Heart right ventricle (tissue), 16 donors: ENCODE measurements at regions not wholly inside any gene's neighbourhood (a gene's known extent, or its start where the extent isn't known, plus 50 kb on each side); places are given as distances from the start of the nearest gene placed in this dataset.
"Not testable (repeated sequence)": the region's sequence is repeated elsewhere in the genome, so short reads cannot be mapped to it uniquely, and the experiment has no call there.

ENCODE experiments used
- ATAC-seq, 8 donors: fragments of 200-7000 bp; cut with Tn5 transposase; one replicate each; pipeline ENCODE4 v1.9.1; 2020; ENCODE audit warnings: mild to moderate bottlenecking in 8 of 8, moderate library complexity in 8 of 8, moderate number of reproducible peaks in 1 of 8
- DNase-seq, 2 donors: peaks; one replicate each; pipeline ENCODE4 v3.0.0-alpha.2; 2020
- H3K27ac ChIP-seq, 10 donors: fragments of 200-600 bp; sonication (generic) in 2 of 10; one replicate each; pipeline versions ENCODE4 v1.5.0 to v1.8.0; 2020 to 2022; ENCODE audit warnings: mild to moderate bottlenecking in 3 of 10
- H3K27me3 ChIP-seq, 7 donors: fragments of 200-600 bp; one replicate each; pipeline ENCODE4 v1.8.0; 2021 to 2022; ENCODE audit warnings: mild to moderate bottlenecking in 2 of 7
- H3K36me3 ChIP-seq, 9 donors: fragments of 200-600 bp; sonication (generic) in 1 of 9; one replicate each; pipeline versions ENCODE4 v1.5.0 to v1.8.0; 2020 to 2022; ENCODE audit warnings: mild to moderate bottlenecking in 2 of 9
- H3K4me1 ChIP-seq, 9 donors: fragments of 200-600 bp; sonication (generic) in 1 of 9; one replicate each; pipeline versions ENCODE4 v1.5.0 to v1.8.0; 2020 to 2022; ENCODE audit warnings: mild to moderate bottlenecking in 4 of 9
- H3K4me3 ChIP-seq, 10 donors: fragments of 200-600 bp; sonication (generic) in 2 of 10; one replicate each; pipeline versions ENCODE4 v1.5.0 to v1.8.0; 2020 to 2022; ENCODE audit warnings: mild to moderate bottlenecking in 7 of 10, moderate library complexity in 2 of 10
- H3K9me3 ChIP-seq, 11 donors: fragments of 200-600 bp in 10 of 11; sonication (generic) in 2 of 11; one replicate each; pipeline versions ENCODE4 v1.5.0 to v1.8.0; 2013 to 2022; ENCODE audit warnings: mild to moderate bottlenecking in 2 of 11, control low read depth in 1 of 11, moderate library complexity in 1 of 11
- CTCF ChIP-seq, 9 donors: fragments of 200-600 bp; sonication (generic) in 2 of 9; IDR thresholded peaks; one replicate each; pipeline versions ENCODE4 v1.5.0 to v1.8.0; 2021 to 2022; ENCODE audit warnings: antibody characterized with exemption in 9 of 9, mild to moderate bottlenecking in 5 of 9, moderate library complexity in 1 of 9
- WGBS, 2 donors: extraction: QIAGEN DNeasy Blood & Tissue Kit; methylation state at CpG; one replicate each; pipeline ENCODE4 v1.1.7; 2013; ENCODE audit warnings: inconsistent platforms in 1 of 2; 5-methylcytosine and 5-hydroxymethylcytosine counted together
- intact Hi-C, 10 donors: fragments of 100-400 bp; cut with DNase I; formaldehyde crosslinking; loops; one replicate each; pipeline versions ENCODE4 v1.11.1 to v1.14.2; 2022
- donor health status: Arrhythmogenic right ventricular cardiomyopathy.
- donor health status: ischemic (EF 13 %, LVEDD 7.1; RV severe dilation, severe dysfunction).
- donor health status: healthy with polysubstance abuse.
- donor health status: DM: no; HTN: yes; CAD: no.
- donor health status: DM: no; HTN: no; CAD: no.
- donor health status: ischemic (EF 25% LVEDD 6.9; RV normal size, moderate dysfunction).
- donor health status: ischemic (EF 25% LVEDD 5.7; RV mildly dilated, moderate dysfunction).
- donor health status: healthy.
- donor health status: DM: yes; HTN: yes; CAD: no.
- donor health status: Ischemic cardiomyopathy.
- donor health status: ischemic (EF 35%, LVEDD 5.7; RV mildly dilated, moderate dysfunction).
- donor health status: nonischemic (EF 11% LVEDD 7.7; RV severe dilation, severe dysfunction).
- donor health status: DM: yes; HTN: yes; CAD: no.
- donor health status: PGD.
- donor health status: ischemic (EF 29% LVEDD 5.4; RV normal size, mild dysfunction).
- donor health status: nonischemic (EF 23%, LVEDD 6.1; RV moderate dilation, normal function).

DNA sequence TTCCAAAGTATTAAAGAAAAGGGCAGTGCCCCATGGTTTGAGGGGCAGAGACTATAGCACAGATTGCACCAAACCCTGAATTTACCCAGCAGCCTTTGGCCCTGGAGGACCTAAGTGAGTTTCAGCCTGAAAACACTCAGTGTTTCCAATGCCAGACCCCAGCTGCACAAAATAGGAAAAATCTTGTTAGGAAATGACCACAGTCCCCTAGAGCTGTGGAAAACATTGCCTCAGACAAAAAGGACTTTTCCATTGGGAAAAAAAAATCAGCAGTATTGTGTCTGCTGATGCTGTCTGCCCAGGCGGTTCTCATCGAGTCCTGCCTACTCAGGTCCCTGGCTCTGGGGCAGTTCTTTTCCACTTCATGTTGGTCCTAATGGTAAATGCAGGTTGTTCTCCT is 121.7 kb upstream of the DLG1 start:
- DNase-seq (peak in 1 of 2 donors; percentile 37), ATAC-seq (peak; percentile 54 to 79 (median 68))
- Histone ChIP-seq H3K27ac (peak overlapping the region in 7 of 10 donors; percentile 16 to 77 (median 58)), H3K4me3 (no peak overlapping the region), H3K27me3 (no peaks in the 10 kb centered on the region), H3K9me3 (no peaks in the 10 kb centered on the region), H3K4me1 (peaks cover 0 to 28% (median 3%) of the 10 kb centered on the region in 9 donors), H3K36me3 (no peaks in the 10 kb centered on the region)
- no peak for TF ChIP-seq CTCF (IDR thresholded peaks at IDR 0.05)
- intact Hi-C loops: no loop called here
- WGBS, 2 donors: 61 to 73% methylated on average over 2 of the region's 2 CpGs

DNA sequence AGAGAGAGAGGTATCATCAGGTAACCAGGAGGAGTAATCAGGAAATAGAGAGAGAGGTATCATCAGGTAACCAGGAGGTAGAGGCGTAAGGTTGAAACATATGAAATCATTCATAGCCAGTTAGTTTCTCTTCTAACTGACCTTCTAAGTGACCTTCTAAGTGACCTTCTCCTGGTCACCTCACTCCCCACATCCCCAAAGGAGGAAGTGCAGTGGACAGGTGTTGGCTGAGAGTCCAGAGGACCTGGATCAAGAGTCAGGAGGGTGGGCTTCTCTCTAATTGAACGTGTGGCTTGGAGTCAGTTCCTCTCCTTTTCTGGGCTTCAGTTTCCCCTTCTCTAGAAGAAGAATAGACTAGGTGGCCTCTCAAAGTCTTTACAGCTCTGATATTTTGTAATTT is 121.3 kb upstream of the DLG1 start:
- 73 to 83% methylated on average over 2 of the region's 2 CpGs for WGBS, 2 donors
- ATAC-seq (no peak), DNase-seq (no peak)
- intact Hi-C loops: no loop called here
- Histone ChIP-seq H3K36me3 (no peaks in the 10 kb centered on the region), H3K27me3 (no peaks in the 10 kb centered on the region), H3K4me1 (peaks cover 0 to 28% (median 3%) of the 10 kb centered on the region in 9 donors), H3K27ac (peak overlapping the region in 6 of 10 donors; percentile 12 to 77 (median 60)), H3K9me3 (no peaks in the 10 kb centered on the region), H3K4me3 (no peak overlapping the region)
- TF ChIP-seq CTCF (IDR thresholded peaks at IDR 0.05): no peak

DNA sequence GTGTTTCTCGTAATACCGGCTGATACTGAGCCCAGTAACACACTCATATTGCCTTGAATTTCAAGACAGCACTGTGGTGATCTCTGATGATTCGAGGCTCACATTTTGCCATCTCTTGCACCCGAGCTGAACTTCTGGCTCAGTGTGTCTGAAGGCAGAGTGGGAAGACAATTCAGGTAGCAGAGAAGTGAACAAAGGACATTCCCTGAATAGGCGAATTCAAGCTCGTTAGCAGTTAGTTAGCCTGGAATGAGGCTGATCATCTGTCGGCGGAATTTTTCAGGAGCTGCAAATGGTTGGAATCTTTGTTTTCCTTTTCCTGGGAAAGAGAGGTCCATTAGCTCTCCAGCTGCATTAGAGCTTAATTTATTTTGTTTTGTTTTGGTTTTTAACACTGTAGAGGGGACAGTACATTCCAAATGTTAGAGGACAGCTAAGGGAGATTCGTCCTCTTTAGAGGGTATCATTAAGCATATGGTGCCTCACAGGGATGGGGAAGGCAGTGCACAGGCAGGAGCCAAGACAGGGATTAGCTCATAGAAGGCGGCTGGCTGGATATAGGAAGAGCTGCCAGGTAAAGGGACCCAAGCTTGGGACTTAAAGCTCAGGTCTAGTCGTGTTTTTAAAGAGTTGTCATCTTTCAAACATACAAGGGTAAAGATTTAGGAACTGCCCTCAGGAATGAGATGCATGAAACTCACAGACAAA is 119.7 kb upstream of the DLG1 start:
- Histone ChIP-seq H3K27me3 (no peaks in the 10 kb centered on the region), H3K4me1 (peaks cover 0 to 28% (median 3%) of the 10 kb centered on the region in 9 donors), H3K4me3 (no peak overlapping the region), H3K36me3 (no peaks in the 10 kb centered on the region), H3K27ac (peak overlapping the region in 4 of 10 donors; percentile 5 to 37 (median 22)), H3K9me3 (no peaks in the 10 kb centered on the region)
- ATAC-seq: peak in 1 of 8 donors; percentile 18
- WGBS, 2 donors: 68 to 69% methylated on average over 11 of the region's 11 CpGs
- TF ChIP-seq CTCF (IDR thresholded peaks at IDR 0.05): no peak
- intact Hi-C loops: no loop called here
- DNase-seq: no peak

GRCh38 chr3:197417441-197417840 is 119.0 kb upstream of the DLG1 start:
- intact Hi-C loops: no loop called here
- TF ChIP-seq CTCF (IDR thresholded peaks at IDR 0.05): no peak
- 62 to 63% methylated on average over 6 of the region's 6 CpGs for WGBS, 2 donors
- Histone ChIP-seq H3K27ac (peak overlapping the region in 4 of 10 donors; percentile 5 to 37 (median 22)), H3K27me3 (no peaks in the 10 kb centered on the region), H3K9me3 (no peaks in the 10 kb centered on the region), H3K36me3 (no peaks in the 10 kb centered on the region), H3K4me1 (peaks cover 0 to 25% (median 3%) of the 10 kb centered on the region in 9 donors), H3K4me3 (no peak overlapping the region)
- DNase-seq (no peak), ATAC-seq (peak in 2 of 8 donors; percentile 54 to 71)

DNA sequence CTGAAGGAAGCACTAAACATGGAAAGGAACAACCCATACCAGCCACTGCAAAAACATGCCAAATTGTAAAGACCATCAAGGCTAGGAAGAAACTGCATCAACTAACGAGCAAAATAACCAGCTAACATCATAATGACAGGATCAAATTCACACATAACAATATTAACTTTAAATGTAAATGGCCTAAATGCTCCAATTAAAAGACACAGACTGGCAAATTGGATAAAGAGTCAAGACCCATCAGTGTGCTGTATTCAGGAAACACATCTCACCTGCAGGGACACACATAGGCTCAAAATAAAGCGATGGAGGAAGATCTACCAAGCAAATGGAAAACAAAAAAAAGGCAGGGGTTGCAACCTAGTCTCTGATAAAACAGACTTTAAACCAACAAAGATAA is 113.5 kb upstream of the DLG1 start:
- H3K27me3 ChIP-seq, H3K27ac ChIP-seq, H3K4me3 ChIP-seq, H3K36me3 ChIP-seq, DNase-seq, ATAC-seq, H3K4me1 ChIP-seq, intact Hi-C loops: not testable (repeated sequence)
- peaks cover 0 to 17% (median 0%) of the 10 kb centered on the region in 11 donors for H3K9me3 ChIP-seq
- WGBS, 2 donors: 87% methylated on average over 1 to 2 of the region's 2 CpGs

- H3K27ac ChIP-seq, DNase-seq, H3K36me3 ChIP-seq, intact Hi-C loops, H3K4me3 ChIP-seq, H3K27me3 ChIP-seq, ATAC-seq, H3K4me1 ChIP-seq: not testable (repeated sequence)
- peaks cover 0 to 17% (median 0%) of the 10 kb centered on the region in 11 donors for H3K9me3 ChIP-seq
- WGBS, 2 donors: 96 to 98% methylated on average over 11 of the region's 11 CpGs
These were observed 111.8 kb upstream of the DLG1 start for GRCh38 chr3:197410170-197410569.
